GM23338 (cell line): ENCODE measurements at regions not wholly inside any gene's neighbourhood (a gene's known extent, or its start where the extent isn't known, plus 50 kb on each side); places are given as distances from the start of the nearest gene placed in this dataset.

Source experiments
- ATAC-seq: fragments of 200-7000 bp; cut with Tn5 transposase; 3 replicates; pipeline ENCODE4 v1.9.1; 2020
- DNase-seq: peaks from one replicate; pipeline ENCODE4 v3.0.0-alpha.2; 2015; ENCODE audit warnings: low spot score
- H2AFZ ChIP-seq: fragments of 200-600 bp; sonication (generic); 2 replicates; pipeline ENCODE4 v1.8.0; 2016; ENCODE audit warnings: antibody characterized with exemption, mild to moderate bottlenecking, moderate library complexity
- H3F3A ChIP-seq: fragments of 200-600 bp; sonication (generic); replicated peaks from 2 replicates; pipeline ENCODE4 v1.8.0; 2017; ENCODE audit warnings: antibody characterized with exemption, mixed run types, low read depth
- H3K27ac ChIP-seq: fragments of 200-600 bp; sonication (generic); 2 replicates; pipeline ENCODE4 v1.6.1; 2016; ENCODE audit warnings: low read depth
- H3K27me3 ChIP-seq: fragments of 200-600 bp; sonication (generic); 2 replicates; pipeline ENCODE4 v1.8.0; 2016; ENCODE audit warnings: mild to moderate bottlenecking, mixed run types, moderate library complexity; ENCODE audit not compliant: insufficient read depth
- H3K36me3 ChIP-seq: fragments of 200-600 bp; sonication (generic); 2 replicates; pipeline ENCODE4 v1.8.0; 2016; ENCODE audit warnings: mild to moderate bottlenecking; ENCODE audit not compliant: insufficient read depth
- H3K4me1 ChIP-seq: fragments of 200-600 bp; sonication (generic); 2 replicates; pipeline ENCODE4 v1.8.0; 2016; ENCODE audit warnings: mild to moderate bottlenecking, moderate library complexity; ENCODE audit not compliant: insufficient read depth
- H3K4me2 ChIP-seq: fragments of 200-600 bp; sonication (generic); 2 replicates; pipeline ENCODE4 v1.7.1; 2017; ENCODE audit warnings: mixed run types
- H3K4me3 ChIP-seq: fragments of 200-600 bp; sonication (generic); 2 replicates; pipeline ENCODE4 v1.6.1; 2016; ENCODE audit warnings: mixed run types
- H3K79me2 ChIP-seq: fragments of 200-600 bp; sonication (generic); replicated peaks from 2 replicates; pipeline ENCODE4 v1.8.0; 2017; ENCODE audit warnings: mild to moderate bottlenecking; ENCODE audit not compliant: insufficient read depth
- H3K9me2 ChIP-seq: fragments of 200-600 bp; sonication (generic); 2 replicates; pipeline ENCODE4 v1.8.0; 2017; ENCODE audit not compliant: insufficient read depth
- H4K20me1 ChIP-seq: fragments of 200-600 bp; sonication (generic); replicated peaks from 2 replicates; pipeline ENCODE4 v1.8.0; 2017; ENCODE audit warnings: mild to moderate bottlenecking; ENCODE audit not compliant: insufficient read depth
- H3K27ac Mint-ChIP-seq: 2 replicates; pipeline ENCODE4 v1.8.0; 2020; ENCODE audit warnings: inconsistent platforms, mild to moderate bottlenecking, moderate library complexity, mixed read lengths
- H3K27me3 Mint-ChIP-seq: 3 replicates; pipeline ENCODE4 v1.8.0; 2022; ENCODE audit warnings: low read depth, mild to moderate bottlenecking, moderate library complexity, mixed read lengths, inconsistent platforms; ENCODE audit not compliant: insufficient read depth, poor library complexity
- H3K36me3 Mint-ChIP-seq: 3 replicates; pipeline ENCODE4 v1.8.0; 2021; ENCODE audit warnings: low read depth, mild to moderate bottlenecking, inconsistent platforms, moderate library complexity, mixed read lengths
- H3K4me1 Mint-ChIP-seq: 3 replicates; pipeline ENCODE4 v1.8.0; 2020; ENCODE audit warnings: mild to moderate bottlenecking, inconsistent platforms, mixed read lengths
- H3K4me3 Mint-ChIP-seq: 3 replicates; pipeline ENCODE4 v1.8.0; 2021; ENCODE audit warnings: moderate library complexity, mild to moderate bottlenecking, inconsistent platforms, mixed read lengths
- H3K9me3 Mint-ChIP-seq: 3 replicates; pipeline ENCODE4 v1.8.0; 2020; ENCODE audit warnings: moderate library complexity, mild to moderate bottlenecking, inconsistent platforms, mixed read lengths
- CREB1 ChIP-seq: fragments of 250-450 bp; sonication (Bioruptor Pico); IDR thresholded peaks from 2 replicates; pipeline ENCODE4 v1.5.0; 2020; ENCODE audit warnings: low read depth, mild to moderate bottlenecking, moderate library complexity
- EZH2 ChIP-seq: fragments of 200-600 bp; sonication (generic); IDR thresholded peaks from one replicate; pipeline ENCODE4 v1.8.0; 2017; ENCODE audit warnings: antibody characterized with exemption, mild to moderate bottlenecking, low read depth; ENCODE audit not compliant: unreplicated experiment
- EZH2phosphoT487 ChIP-seq: fragments of 200-600 bp; sonication (generic); IDR thresholded peaks from one replicate; pipeline ENCODE4 v1.8.1; 2018; ENCODE audit warnings: antibody characterized with exemption; ENCODE audit not compliant: unreplicated experiment
- JUNB ChIP-seq: IDR thresholded peaks from one replicate; pipeline ENCODE4 v1.6.1; 2016; ENCODE audit warnings: antibody characterized with exemption; ENCODE audit not compliant: unreplicated experiment
- NANOG ChIP-seq: IDR thresholded peaks from 2 replicates; pipeline ENCODE4 v1.6.1; 2016; ENCODE audit warnings: antibody characterized with exemption, borderline replicate concordance
- POLR2AphosphoS5 ChIP-seq: IDR thresholded peaks from 2 replicates; pipeline ENCODE4 v1.6.1; 2016; ENCODE audit warnings: antibody characterized with exemption, low read depth
- STAT1 ChIP-seq: IDR thresholded peaks from one replicate; pipeline ENCODE4 v1.6.1; 2016; ENCODE audit warnings: antibody characterized with exemption; ENCODE audit not compliant: unreplicated experiment
- ZNF114 ChIP-seq: fragments of 250-450 bp; sonication (Bioruptor Pico); IDR thresholded peaks from 2 replicates; pipeline ENCODE4 v1.5.0; 2020; ENCODE audit warnings: mild to moderate bottlenecking, moderate library complexity
- ZNF331 ChIP-seq: fragments of 250-450 bp; sonication (Bioruptor Pico); IDR thresholded peaks from 2 replicates; pipeline ENCODE4 v1.5.0; 2020; ENCODE audit warnings: low read depth, mild to moderate bottlenecking, moderate library complexity
- TF ChIP-seq, protein P1 (sequence below): IDR thresholded peaks from 2 replicates; pipeline ENCODE4 v1.6.1; 2016; ENCODE audit warnings: antibody characterized with exemption
- TF ChIP-seq, protein P2 (sequence below): IDR thresholded peaks from one replicate; pipeline ENCODE4 v1.6.1; 2018; ENCODE audit warnings: antibody characterized with exemption; ENCODE audit not compliant: unreplicated experiment
- TF ChIP-seq, protein P3 (sequence below), 2 experiments: fragments of 200-600 bp in 1 of 2; sonication (generic) in 1 of 2; conservative IDR thresholded peaks; 2 replicates each; pipeline versions ENCODE4 v1.5.1 to v1.6.1; 2016 to 2017; ENCODE audit warnings: antibody characterized with exemption in 2 of 2, low read depth in 2 of 2, mild to moderate bottlenecking in 2 of 2, moderate library complexity in 1 of 2

DNA sequence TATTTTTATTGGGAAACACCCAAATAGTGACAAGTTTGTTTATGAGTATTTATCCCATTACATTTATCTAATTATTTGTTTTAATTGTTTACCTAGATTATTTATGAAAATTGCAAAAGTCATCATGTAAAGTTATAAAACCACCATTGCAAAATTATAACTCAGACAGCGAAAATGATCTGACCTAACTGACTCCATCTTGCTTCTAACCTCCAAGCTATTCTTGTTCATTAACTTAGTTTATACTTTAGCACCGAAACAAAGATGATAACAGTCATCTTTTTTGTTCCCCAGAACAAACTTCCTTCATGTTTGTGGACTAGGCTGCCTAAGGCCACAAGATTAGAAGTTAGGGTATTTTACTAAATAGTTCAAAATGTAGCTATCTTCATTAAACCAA is 190.8 kb downstream of the FASLG start:
- no peak overlapping the region for H3K27ac Mint-ChIP-seq
- Histone ChIP-seq H4K20me1 (no peaks in the 10 kb centered on the region), H3K4me1 (no peaks in the 10 kb centered on the region), H3K9me2 (no peaks in the 10 kb centered on the region), H3K27me3 (no peaks in the 10 kb centered on the region), H3K4me3 (no peak overlapping the region), H3K79me2 (no peaks in the 10 kb centered on the region), H3F3A (no peaks in the 10 kb centered on the region), H3K36me3 (no peaks in the 10 kb centered on the region), H3K27ac (no peak overlapping the region), H3K4me2 (no peak overlapping the region), H2AFZ (no peak overlapping the region)
- ATAC-seq = no peak
- no peak for DNase-seq
- H3K36me3 Mint-ChIP-seq = no peaks in the 10 kb centered on the region
- peaks cover 1% of the 10 kb centered on the region for H3K27me3 Mint-ChIP-seq
- TF ChIP-seq POLR2AphosphoS5 = no peak
- TF ChIP-seq NANOG = no peak
- no peak for TF ChIP-seq EZH2
- no peak for TF ChIP-seq JUNB
- TF ChIP-seq, protein P1, sequence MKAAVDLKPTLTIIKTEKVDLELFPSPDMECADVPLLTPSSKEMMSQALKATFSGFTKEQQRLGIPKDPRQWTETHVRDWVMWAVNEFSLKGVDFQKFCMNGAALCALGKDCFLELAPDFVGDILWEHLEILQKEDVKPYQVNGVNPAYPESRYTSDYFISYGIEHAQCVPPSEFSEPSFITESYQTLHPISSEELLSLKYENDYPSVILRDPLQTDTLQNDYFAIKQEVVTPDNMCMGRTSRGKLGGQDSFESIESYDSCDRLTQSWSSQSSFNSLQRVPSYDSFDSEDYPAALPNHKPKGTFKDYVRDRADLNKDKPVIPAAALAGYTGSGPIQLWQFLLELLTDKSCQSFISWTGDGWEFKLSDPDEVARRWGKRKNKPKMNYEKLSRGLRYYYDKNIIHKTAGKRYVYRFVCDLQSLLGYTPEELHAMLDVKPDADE = no peak
- no peak for TF ChIP-seq ZNF331
- no peak for TF ChIP-seq EZH2phosphoT487
- TF ChIP-seq, protein P2, sequence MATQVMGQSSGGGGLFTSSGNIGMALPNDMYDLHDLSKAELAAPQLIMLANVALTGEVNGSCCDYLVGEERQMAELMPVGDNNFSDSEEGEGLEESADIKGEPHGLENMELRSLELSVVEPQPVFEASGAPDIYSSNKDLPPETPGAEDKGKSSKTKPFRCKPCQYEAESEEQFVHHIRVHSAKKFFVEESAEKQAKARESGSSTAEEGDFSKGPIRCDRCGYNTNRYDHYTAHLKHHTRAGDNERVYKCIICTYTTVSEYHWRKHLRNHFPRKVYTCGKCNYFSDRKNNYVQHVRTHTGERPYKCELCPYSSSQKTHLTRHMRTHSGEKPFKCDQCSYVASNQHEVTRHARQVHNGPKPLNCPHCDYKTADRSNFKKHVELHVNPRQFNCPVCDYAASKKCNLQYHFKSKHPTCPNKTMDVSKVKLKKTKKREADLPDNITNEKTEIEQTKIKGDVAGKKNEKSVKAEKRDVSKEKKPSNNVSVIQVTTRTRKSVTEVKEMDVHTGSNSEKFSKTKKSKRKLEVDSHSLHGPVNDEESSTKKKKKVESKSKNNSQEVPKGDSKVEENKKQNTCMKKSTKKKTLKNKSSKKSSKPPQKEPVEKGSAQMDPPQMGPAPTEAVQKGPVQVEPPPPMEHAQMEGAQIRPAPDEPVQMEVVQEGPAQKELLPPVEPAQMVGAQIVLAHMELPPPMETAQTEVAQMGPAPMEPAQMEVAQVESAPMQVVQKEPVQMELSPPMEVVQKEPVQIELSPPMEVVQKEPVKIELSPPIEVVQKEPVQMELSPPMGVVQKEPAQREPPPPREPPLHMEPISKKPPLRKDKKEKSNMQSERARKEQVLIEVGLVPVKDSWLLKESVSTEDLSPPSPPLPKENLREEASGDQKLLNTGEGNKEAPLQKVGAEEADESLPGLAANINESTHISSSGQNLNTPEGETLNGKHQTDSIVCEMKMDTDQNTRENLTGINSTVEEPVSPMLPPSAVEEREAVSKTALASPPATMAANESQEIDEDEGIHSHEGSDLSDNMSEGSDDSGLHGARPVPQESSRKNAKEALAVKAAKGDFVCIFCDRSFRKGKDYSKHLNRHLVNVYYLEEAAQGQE = no peak
- no peak for TF ChIP-seq ZNF114 (CRISPR knock-in tag)
- TF ChIP-seq CREB1 (CRISPR knock-in tag) = no peak
- TF ChIP-seq, protein P3, sequence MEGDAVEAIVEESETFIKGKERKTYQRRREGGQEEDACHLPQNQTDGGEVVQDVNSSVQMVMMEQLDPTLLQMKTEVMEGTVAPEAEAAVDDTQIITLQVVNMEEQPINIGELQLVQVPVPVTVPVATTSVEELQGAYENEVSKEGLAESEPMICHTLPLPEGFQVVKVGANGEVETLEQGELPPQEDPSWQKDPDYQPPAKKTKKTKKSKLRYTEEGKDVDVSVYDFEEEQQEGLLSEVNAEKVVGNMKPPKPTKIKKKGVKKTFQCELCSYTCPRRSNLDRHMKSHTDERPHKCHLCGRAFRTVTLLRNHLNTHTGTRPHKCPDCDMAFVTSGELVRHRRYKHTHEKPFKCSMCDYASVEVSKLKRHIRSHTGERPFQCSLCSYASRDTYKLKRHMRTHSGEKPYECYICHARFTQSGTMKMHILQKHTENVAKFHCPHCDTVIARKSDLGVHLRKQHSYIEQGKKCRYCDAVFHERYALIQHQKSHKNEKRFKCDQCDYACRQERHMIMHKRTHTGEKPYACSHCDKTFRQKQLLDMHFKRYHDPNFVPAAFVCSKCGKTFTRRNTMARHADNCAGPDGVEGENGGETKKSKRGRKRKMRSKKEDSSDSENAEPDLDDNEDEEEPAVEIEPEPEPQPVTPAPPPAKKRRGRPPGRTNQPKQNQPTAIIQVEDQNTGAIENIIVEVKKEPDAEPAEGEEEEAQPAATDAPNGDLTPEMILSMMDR (conservative IDR thresholded peaks at IDR 0.05; ENCODE audit: low read depth in 2 of 2) = no peak
- TF ChIP-seq STAT1 = no peak
- no peak overlapping the region for H3K4me3 Mint-ChIP-seq
- H3K4me1 Mint-ChIP-seq = peaks cover 9% of the 10 kb centered on the region
- H3K9me3 Mint-ChIP-seq = no peaks in the 10 kb centered on the region
